HPDE6-E6E7 (cell line): ENCODE measurements at regions not wholly inside any gene's neighbourhood (a gene's known extent, or its start where the extent isn't known, plus 50 kb on each side); places are given as distances from the start of the nearest gene placed in this dataset.

ENCODE experiments used
- DNase-seq: peaks from one replicate; pipeline ENCODE4 v3.0.0; 2011; ENCODE audit warnings: missing footprints; ENCODE audit errors: extremely low spot score

DNA sequence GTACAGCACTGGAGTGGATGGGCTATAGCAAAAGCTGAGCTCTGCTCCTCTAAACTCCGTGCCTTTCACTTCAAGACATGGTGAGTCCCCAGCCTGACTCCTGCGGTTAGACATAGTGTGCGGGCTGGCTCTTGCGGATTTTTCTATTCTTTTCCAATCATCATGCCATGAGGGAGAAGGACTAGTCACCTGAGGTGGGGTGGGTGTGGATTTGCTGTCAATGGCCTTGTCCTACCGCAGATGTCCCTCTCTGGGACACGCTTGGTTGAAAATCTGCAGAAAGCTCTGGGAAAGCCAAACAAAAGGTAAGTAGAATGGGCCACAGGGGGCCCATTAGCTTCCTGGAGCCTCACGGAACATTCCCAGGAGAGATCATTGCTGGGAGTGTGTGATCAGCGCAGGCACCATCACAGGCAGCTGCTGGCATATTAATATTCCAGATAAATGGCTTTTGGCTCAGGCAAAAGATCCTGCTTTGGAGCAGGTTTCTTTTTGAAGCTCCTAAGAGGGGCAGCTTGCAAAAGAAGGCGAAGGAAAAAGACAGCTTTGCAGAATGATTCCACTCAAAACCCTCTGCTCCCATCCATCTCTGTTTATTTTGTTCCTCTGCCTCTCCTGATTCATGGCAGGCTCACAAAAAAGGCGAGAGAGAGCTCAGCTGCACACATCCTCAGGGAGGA is 509.0 kb upstream of the ZMIZ1 start:
- no peak for DNase-seq

DNA sequence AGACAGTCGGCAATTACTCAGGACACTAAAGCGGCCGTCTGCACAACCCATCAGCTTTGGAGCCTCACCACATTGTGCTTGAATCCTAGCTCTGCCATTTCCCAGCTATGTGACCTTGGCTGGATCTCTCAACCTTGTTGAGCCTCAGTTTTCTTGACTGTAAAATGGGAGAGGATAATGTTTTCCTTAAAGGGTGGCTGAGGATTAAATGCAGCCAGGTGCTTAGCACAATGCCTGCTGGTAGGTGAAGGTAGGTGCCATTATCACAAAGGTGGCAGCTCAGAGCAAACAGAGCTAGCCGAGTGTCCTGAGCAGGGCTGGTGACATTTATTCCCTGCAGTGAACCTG is 508.5 kb upstream of the ZMIZ1 start:
- DNase-seq = no peak

DNA sequence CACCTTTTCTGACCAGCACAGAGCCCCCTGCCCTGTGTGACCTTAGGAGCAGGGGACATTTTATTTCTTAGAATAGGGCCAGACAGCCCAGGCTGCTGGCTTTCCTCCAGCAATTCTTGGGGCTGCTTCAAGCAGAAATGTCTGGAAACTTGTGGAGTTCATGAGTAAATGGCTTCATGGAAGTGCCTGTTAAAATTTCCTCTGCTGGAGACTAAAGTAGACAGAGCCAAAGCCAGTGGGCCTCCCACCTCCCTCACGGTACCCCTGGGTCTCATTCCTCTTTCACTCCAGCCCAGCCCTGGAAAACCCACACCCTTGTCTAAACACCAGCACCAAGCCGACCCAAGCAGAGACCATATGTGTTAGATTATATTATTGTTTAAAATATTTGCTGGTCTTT is 505.5 kb upstream of the ZMIZ1 start:
- no peak for DNase-seq

DNA sequence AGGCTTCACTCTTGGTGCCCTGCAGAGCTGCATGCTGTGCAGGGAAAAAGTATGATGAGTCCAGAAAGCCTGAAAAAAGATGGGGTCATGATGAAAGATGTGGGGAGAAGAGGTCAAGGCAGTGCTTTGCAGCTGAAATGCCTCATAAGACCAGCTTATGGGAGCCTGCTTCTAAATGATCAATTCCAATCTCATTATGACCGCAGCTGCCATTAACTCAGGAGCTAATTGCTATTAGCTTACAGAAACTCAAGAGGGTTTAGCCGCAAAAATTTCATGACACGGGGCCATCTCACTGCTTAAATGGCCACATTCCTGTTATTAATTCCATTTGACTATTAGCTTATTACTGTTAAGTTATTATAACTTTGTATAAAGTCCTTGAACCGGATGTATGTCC is 502.9 kb upstream of the ZMIZ1 start:
- no peak for DNase-seq

- no peak for DNase-seq
Observed at GRCh38 chr10:78566284-78567111, 502.3 kb upstream of the ZMIZ1 start.

DNA sequence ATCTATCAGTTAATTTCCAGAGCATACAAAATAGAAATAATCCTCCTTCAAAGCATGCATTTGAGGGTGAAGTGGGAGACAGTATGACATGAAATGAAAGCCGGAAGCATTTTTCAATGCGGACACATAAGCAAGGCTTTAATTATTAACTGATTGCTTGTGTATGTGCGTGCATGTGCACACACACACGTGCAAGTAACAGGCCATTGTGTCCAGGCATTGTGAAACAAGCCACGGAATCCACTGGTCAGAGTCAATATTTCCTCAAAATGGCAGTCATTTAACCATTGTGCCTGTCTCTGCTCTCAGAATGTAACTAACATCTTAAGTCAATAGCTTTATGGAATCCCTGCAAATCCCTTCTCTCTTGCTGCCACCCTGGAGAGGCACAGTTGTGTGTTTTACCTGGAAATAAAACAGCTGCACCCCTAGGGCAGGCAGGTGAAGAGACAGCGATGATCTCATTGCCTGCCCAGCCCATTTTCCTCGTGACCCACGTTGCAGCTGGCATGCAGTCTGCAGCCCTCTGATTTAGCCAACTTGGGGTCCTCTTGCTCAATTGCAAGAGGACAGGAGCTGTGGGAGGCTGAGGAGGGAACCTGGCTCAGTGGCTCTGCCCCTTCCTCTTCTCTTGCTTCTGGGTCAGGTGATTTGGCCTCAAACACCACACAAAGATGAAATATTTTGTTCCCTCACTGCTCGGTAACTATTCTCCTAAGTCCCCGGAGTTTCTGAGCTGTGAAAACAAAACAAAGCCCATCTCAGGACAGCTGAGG is 500.9 kb upstream of the ZMIZ1 start:
- DNase-seq = no peak

DNA sequence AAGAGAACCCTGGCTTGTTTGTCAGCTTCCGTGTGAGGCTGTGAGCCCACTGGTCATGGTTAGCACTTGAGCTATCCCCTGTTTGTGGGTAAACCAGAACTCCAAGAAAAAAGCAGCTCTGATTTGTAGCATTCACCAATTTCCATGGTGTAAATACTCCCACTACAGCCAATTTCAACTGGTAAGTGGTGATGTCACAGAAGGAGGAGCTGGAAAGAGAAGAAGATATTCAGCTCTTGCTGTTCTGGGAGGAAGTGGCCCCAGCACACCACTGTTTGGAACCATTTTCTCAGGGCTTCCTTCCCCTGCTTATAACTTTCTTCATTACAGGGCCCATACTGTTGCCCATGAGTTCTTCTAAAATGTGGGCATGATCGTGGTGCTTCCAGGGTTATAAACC is 500.1 kb upstream of the ZMIZ1 start:
- no peak for DNase-seq

DNA sequence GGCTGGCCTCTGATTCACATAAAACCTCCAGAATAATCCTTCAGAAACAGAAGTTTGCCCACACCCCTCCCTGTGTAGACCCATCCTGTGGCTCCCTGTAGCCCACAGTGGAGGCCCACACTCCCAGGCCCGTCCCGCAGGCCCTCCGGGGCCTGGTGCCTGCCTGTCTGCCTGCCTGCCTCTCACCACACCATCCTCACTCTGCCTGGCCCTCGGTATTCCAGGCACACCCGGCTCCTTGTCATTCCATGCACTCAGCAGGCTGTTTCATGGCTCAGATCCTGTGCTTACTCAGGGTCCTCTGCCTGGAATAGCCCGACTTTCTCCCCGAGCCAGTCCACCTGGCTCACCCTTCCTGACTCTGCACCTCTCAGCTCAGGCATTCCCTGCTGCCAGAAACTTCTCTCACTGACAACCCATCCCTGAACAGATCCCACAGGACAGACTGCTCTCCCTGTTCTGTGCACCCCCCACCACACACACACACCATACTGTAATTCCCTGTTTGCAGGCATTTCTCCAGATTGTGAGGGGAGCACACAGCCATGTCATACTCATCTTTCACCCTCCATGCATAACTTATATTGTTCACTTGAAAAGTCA is 498.0 kb upstream of the ZMIZ1 start:
- no peak for DNase-seq

GRCh38 chr10:78571286-78571685 is 497.5 kb upstream of the ZMIZ1 start:
- no peak for DNase-seq

GRCh38 chr10:78571891-78572290 is 496.9 kb upstream of the ZMIZ1 start:
- no peak for DNase-seq

GRCh38 chr10:78572565-78572964 is 496.2 kb upstream of the ZMIZ1 start:
- DNase-seq = no peak

- no peak for DNase-seq
Observed at GRCh38 chr10:78574547-78574946, 494.2 kb upstream of the ZMIZ1 start.

- no peak for DNase-seq
Observed at GRCh38 chr10:78575400-78575799, 493.4 kb upstream of the ZMIZ1 start.

- no peak for DNase-seq
Observed at GRCh38 chr10:78576276-78576675, 492.5 kb upstream of the ZMIZ1 start.

GRCh38 chr10:78577712-78578111 is 491.1 kb upstream of the ZMIZ1 start:
- DNase-seq = no peak

DNA sequence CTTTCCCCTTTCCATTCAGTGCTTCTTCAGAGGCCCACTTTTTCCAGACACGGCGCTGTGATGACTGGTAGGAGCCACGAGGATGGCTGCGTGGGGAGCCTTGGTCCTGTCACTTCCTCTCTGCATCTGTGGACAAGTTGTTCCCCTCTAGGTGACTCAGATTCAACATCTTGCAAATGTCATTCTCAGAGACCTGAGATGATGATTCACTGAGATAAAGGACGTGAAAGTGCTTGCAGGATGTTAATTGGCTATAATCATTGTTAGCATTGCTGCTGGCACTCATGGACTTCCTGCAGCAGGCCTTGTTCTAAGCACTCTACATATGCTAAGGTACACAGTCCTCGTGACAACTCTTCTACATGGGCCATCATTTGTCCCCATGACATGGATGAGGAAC is 489.8 kb upstream of the ZMIZ1 start:
- DNase-seq = no peak

DNA sequence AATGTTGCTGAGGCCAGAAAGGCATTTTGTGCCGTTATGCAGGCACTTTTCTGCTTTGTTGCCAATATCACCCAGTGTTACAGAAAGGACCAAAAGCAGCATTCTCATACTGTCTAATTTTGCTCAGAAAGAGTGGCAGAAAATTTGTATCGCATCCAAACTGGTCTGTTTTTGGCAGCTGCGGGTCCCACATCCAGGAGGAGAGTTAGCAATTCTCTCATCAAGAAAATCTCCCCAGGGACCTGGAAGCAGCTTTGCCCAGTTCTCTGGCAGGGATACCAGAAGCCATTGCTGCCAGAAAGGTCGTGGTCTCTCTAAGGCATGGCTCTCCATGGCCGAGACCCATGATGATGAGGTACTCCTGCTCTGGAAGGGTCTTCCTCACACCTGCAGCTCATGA is 489.2 kb upstream of the ZMIZ1 start:
- no peak for DNase-seq

DNA sequence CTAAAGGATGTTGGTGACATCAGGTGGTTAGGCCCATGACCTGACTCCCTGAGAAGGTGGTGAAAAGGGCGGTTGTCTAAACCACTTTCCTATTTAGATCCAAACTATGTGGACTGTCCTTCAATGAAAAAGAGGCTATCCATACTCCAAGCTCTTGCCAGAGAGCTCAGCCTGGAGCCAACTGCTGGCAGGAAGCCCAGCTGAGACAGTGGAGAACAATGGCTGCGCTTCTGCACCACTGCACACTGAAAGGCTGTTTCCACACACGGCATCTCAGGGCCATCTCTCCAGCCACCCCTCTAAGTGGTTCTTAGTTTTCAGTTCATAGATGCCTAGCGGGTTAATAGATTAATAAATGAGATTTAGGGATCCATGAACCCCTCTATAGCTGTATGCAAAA is 488.8 kb upstream of the ZMIZ1 start:
- no peak for DNase-seq

DNA sequence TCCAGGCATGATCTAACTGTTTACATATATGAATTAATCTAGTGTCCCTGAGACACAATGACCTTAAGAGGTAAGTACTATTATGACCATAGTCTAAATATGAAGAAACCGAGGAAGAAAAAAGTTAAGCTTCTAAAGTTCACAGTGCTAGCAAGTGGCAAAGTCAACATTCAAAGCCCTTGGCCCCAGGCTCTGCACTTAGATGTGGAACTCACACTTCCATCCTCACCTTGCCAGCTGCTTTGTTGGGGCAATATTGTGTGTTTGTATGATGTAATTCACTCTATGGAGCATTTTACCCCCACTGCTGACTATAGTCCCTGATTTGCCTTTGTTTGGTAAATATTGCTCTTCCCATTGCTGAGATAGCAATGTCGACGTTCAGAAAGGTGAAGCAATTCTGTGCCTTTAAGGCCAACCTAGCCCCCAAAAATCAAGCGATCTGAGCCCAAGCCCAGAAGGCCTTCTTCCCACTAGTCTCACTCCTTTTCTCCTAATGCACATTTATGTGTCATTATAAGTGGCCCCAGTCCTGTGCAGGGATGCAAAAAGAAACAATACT is 487.6 kb upstream of the ZMIZ1 start:
- no peak for DNase-seq

DNA sequence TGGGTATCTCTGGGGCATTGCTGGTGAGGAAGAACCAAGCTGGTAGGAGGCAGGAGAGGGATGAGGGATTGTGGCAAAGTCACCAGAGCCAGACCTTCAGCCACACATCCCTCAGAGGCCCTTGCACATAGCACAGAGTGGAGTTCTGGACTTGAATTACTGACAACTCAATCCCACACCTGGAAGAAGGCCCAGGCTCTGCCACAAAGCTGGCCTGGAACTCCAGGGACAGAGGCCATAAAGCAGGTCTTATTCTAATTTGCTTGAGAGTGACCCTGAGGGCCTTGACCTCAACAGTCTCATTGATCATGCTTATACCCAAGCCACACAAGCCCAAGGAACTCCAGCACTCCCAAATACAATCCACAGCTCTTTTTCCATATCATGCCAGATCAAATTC is 486.2 kb upstream of the ZMIZ1 start:
- DNase-seq = no peak

- DNase-seq = no peak
Observed at GRCh38 chr10:78584266-78584665, 484.5 kb upstream of the ZMIZ1 start.

- DNase-seq = no peak
Observed at GRCh38 chr10:78584681-78585080, 484.1 kb upstream of the ZMIZ1 start.
